Fibroblast of villous mesenchyme (primary cell): ENCODE measurements at regions not wholly inside any gene's neighbourhood (a gene's known extent, or its start where the extent isn't known, plus 50 kb on each side); places are given as distances from the start of the nearest gene placed in this dataset.

Experiments
- DNase-seq: peaks from one replicate; pipeline ENCODE4 v3.0.0-alpha.2; 2010; ENCODE audit warnings: low read depth
- H3K4me3 ChIP-seq: 2 replicates; pipeline ENCODE4 v1.5.1; 2011; ENCODE audit warnings: low read depth, mild to moderate bottlenecking, low read length
- CTCF ChIP-seq: IDR thresholded peaks from 2 replicates; pipeline ENCODE4 v1.5.1; 2012; ENCODE audit warnings: low read depth, mild to moderate bottlenecking, low read length; ENCODE audit not compliant: insufficient read depth

DNA sequence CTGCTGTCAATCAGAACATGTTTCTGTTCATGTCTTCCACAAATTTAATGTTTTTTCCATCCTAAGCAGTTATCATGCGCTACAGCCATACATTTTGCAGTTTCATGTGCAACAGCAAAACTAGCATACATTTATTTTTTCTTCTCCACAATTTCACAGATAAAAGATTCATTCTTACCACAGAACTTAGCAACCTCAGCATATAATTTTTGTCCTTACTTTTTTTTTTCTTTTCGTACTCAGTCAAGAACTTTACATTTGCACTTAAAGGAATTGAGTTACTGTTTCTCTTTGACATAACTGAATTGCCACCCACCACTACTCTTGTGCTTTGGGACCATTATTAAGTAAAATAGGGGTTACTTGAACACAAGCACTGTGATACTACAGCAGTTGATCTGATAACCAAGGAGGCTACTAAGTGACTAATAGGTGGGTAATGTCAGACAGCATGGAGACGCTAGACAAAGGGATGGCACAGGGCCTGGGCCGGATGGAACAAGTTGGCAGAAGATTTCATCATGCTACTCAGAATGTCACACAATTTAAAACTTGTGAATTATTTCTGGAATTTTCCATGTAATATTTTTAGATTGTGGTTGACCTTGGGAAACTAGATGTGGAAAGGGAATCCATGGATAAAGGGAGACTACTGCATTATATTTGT is 50.2 kb upstream of the LHX8 start:
- TF ChIP-seq CTCF: no peak
- H3K4me3 ChIP-seq: no peak overlapping the region
- no peak for DNase-seq
